HEK293 (cell line): ENCODE measurements at regions not wholly inside any gene's neighbourhood (a gene's known extent, or its start where the extent isn't known, plus 50 kb on each side); places are given as distances from the start of the nearest gene placed in this dataset.

ENCODE experiments used
- CTCF ChIA-PET: fragments of 350-600 bp; formaldehyde crosslinking; extraction: SDS; loops from one replicate; lab custom pipeline; 2021; ENCODE audit warnings: antibody characterized with exemption; lab: Yijun Ruan, JAX
- POLR2A ChIA-PET: fragments of 300-600 bp; formaldehyde crosslinking; extraction: SDS; loops from one replicate; lab custom pipeline; 2020; ENCODE audit warnings: antibody characterized with exemption, inconsistent platforms; lab: Yijun Ruan, JAX
- H3K27ac ChIP-seq: fragments of 200-500 bp; sonication (Bioruptor generic); 2 replicates; pipeline ENCODE4 v1.5.1; 2014; ENCODE audit warnings: low read depth, low read length, control low read depth, inconsistent platforms; ENCODE audit errors: extremely low read depth
- H3K36me3 ChIP-seq, 2 experiments: fragments of 200-500 bp in 1 of 2; sonication (Bioruptor generic) in 1 of 2; 1 replicate in 1 of 2; 2 replicates in 1 of 2; pipeline ENCODE4 v1.5.1; 2014 to 2017; ENCODE audit warnings: inconsistent platforms in 2 of 2, low read length in 2 of 2; ENCODE audit not compliant: control insufficient read depth in 2 of 2, insufficient read depth in 1 of 2
- H3K4me1 ChIP-seq: fragments of 200-500 bp; sonication (Bioruptor generic); 2 replicates; pipeline ENCODE4 v1.5.1; 2014; ENCODE audit warnings: mild to moderate bottlenecking, low read length, inconsistent platforms; ENCODE audit not compliant: control insufficient read depth, insufficient read depth
- H3K4me3 ChIP-seq: 2 replicates; pipeline ENCODE4 v1.5.1; 2011; ENCODE audit warnings: low read depth, mild to moderate bottlenecking, control low read depth, low read length, moderate library complexity
- H3K9me3 ChIP-seq: fragments of 200-500 bp; sonication (Bioruptor generic); 2 replicates; pipeline ENCODE4 v1.5.1; 2014; ENCODE audit warnings: low read depth, low read length, inconsistent platforms; ENCODE audit not compliant: control insufficient read depth, insufficient read depth
- ELK4 ChIP-seq: IDR thresholded peaks from 2 replicates; pipeline ENCODE4 v1.6.1; 2011; ENCODE audit warnings: mild to moderate bottlenecking, low read depth, low read length, borderline replicate concordance
- GLIS2 ChIP-seq: fragments of 450-650 bp; formaldehyde crosslinking; IDR thresholded peaks from 2 replicates; pipeline ENCODE4 v1.5.1; 2016; ENCODE audit warnings: missing biosample characterization, missing genetic modification characterization
- TCF7L2 ChIP-seq: IDR thresholded peaks from 2 replicates; pipeline ENCODE4 v1.6.1; 2011; ENCODE audit warnings: low read depth, mild to moderate bottlenecking, inconsistent platforms, low read length, moderate library complexity, borderline replicate concordance
- YY2 ChIP-seq: fragments of 450-650 bp; formaldehyde crosslinking; IDR thresholded peaks from 2 replicates; pipeline ENCODE4 v1.5.1; 2016; ENCODE audit warnings: missing biosample characterization, missing genetic modification characterization
- ZBTB17 ChIP-seq: fragments of 450-650 bp; formaldehyde crosslinking; IDR thresholded peaks from 2 replicates; pipeline ENCODE4 v1.5.1; 2016; ENCODE audit warnings: missing biosample characterization, missing genetic modification characterization
- ZBTB26 ChIP-seq: fragments of 450-650 bp; formaldehyde crosslinking; optimal IDR thresholded peaks from 2 replicates; pipeline ENCODE3; 2016; ENCODE audit warnings: missing biosample characterization, mild to moderate bottlenecking, missing genetic modification characterization
- ZFHX2 ChIP-seq: fragments of 450-650 bp; formaldehyde crosslinking; conservative IDR thresholded peaks from 2 replicates; pipeline ENCODE4 v1.5.1; 2016; ENCODE audit warnings: missing biosample characterization, missing genetic modification characterization
- ZNF155 ChIP-seq: fragments of 450-650 bp; formaldehyde crosslinking; IDR thresholded peaks from 2 replicates; pipeline ENCODE4 v1.5.1; 2016; ENCODE audit warnings: missing biosample characterization, missing genetic modification characterization
- ZNF223 ChIP-seq: fragments of 450-650 bp; formaldehyde crosslinking; IDR thresholded peaks from 2 replicates; pipeline ENCODE4 v1.5.1; 2016; ENCODE audit warnings: missing biosample characterization, missing genetic modification characterization
- ZNF473 ChIP-seq: fragments of 450-650 bp; formaldehyde crosslinking; IDR thresholded peaks from 2 replicates; pipeline ENCODE4 v1.5.1; 2017; ENCODE audit warnings: missing biosample characterization, missing genetic modification characterization
- ZNF518A ChIP-seq: fragments of 450-650 bp; formaldehyde crosslinking; conservative IDR thresholded peaks from 2 replicates; pipeline ENCODE4 v1.5.1; 2016; ENCODE audit warnings: low read depth, missing biosample characterization, missing genetic modification characterization
- ZNF521 ChIP-seq: fragments of 450-650 bp; formaldehyde crosslinking; IDR thresholded peaks from 2 replicates; pipeline ENCODE4 v1.5.1; 2017; ENCODE audit warnings: missing biosample characterization, mild to moderate bottlenecking, missing genetic modification characterization
- ZNF529 ChIP-seq: fragments of 450-650 bp; formaldehyde crosslinking; IDR thresholded peaks from 2 replicates; pipeline ENCODE4 v1.5.1; 2017; ENCODE audit warnings: missing genetic modification characterization, missing biosample characterization; ENCODE audit not compliant: insufficient replicate concordance
- ZNF548 ChIP-seq: fragments of 450-650 bp; formaldehyde crosslinking; IDR thresholded peaks from 2 replicates; pipeline ENCODE4 v1.5.1; 2016; ENCODE audit warnings: missing biosample characterization, missing genetic modification characterization
- ZNF555 ChIP-seq: fragments of 450-650 bp; formaldehyde crosslinking; conservative IDR thresholded peaks from 2 replicates; pipeline ENCODE4 v1.5.1; 2017; ENCODE audit warnings: missing biosample characterization, mild to moderate bottlenecking, missing genetic modification characterization, inconsistent platforms
- ZNF560 ChIP-seq: fragments of 450-650 bp; formaldehyde crosslinking; IDR thresholded peaks from 2 replicates; pipeline ENCODE4 v1.5.1; 2017; ENCODE audit warnings: missing biosample characterization, missing genetic modification characterization, borderline replicate concordance
- ZNF561 ChIP-seq: fragments of 450-650 bp; IDR thresholded peaks from 2 replicates; pipeline ENCODE4 v1.5.1; 2018; ENCODE audit warnings: missing biosample characterization, missing genetic modification characterization, borderline replicate concordance
- ZNF610 ChIP-seq: fragments of 450-650 bp; formaldehyde crosslinking; IDR thresholded peaks from 2 replicates; pipeline ENCODE4 v1.5.1; 2016; ENCODE audit warnings: missing biosample characterization, missing genetic modification characterization, borderline replicate concordance
- ZSCAN23 ChIP-seq: fragments of 450-650 bp; formaldehyde crosslinking; IDR thresholded peaks from 2 replicates; pipeline ENCODE4 v1.5.1; 2016; ENCODE audit warnings: missing biosample characterization, missing genetic modification characterization

GRCh38 chr12:65754290-65754689 is 70.0 kb upstream of the HMGA2 start:
- ChIA-PET CTCF (interaction anchor here (0.5 to 1.2 kb wide), 4 partner anchors 10 to 415 kb away, joined by 3 read pairs; no protein-coding TSS in a partner anchor), POLR2A (interaction anchor here (0.9 kb wide), 1 partner anchor 13 kb away, joined by 4 read pairs; no protein-coding TSS in a partner anchor)
- no peaks in the 10 kb centered on the region for H3K9me3 ChIP-seq

GRCh38 chr12:65754744-65755595 is 69.3 kb upstream of the HMGA2 start:
- no peak for TF ChIP-seq ZNF555 (tag by site-specific recombination)
- TF ChIP-seq ZNF529 (tag by site-specific recombination), result no peak
- no peak for TF ChIP-seq YY2 (tag by site-specific recombination)
- no peak for TF ChIP-seq ZSCAN23 (tag by site-specific recombination)
- TF ChIP-seq GLIS2 (tag by site-specific recombination), result no peak
- TF ChIP-seq ZNF521 (tag by site-specific recombination), result no peak
- TF ChIP-seq ZFHX2 (tag by site-specific recombination), result no peak
- no peak for TF ChIP-seq ZNF561 (tag by site-specific recombination)
- no peak for TF ChIP-seq ZBTB26 (tag by site-specific recombination)
- TF ChIP-seq ZNF518A (tag by site-specific recombination), result no peak
- no peak for TF ChIP-seq ZNF155 (tag by site-specific recombination)
- TF ChIP-seq TCF7L2, result no peak
- TF ChIP-seq ZNF560 (tag by site-specific recombination), result no peak
- TF ChIP-seq ZNF223, result no peak
- TF ChIP-seq, all 188 proteins: peak for 0
- H3K4me3 ChIP-seq, result no peak overlapping the region
- H3K27ac ChIP-seq, result no peak overlapping the region
- H3K36me3 ChIP-seq, result no peaks in the 10 kb centered on the region
- no peaks in the 10 kb centered on the region for H3K4me1 ChIP-seq
- ChIA-PET CTCF (interaction anchor here (0.5 to 1.2 kb wide), 5 partner anchors 11 to 414 kb away, joined by 3 to 7 read pairs (median 3); no protein-coding TSS in a partner anchor), POLR2A (interaction anchor here (0.7 to 0.9 kb wide), 2 partner anchors 14 to 73 kb away, joined by 3 to 4 read pairs; no protein-coding TSS in a partner anchor)
- H3K9me3 ChIP-seq, result no peaks in the 10 kb centered on the region

More at GRCh38 chr12:65754290-65754689, 70.0 kb upstream of the HMGA2 start:
- TF ChIP-seq ELK4, result no peak
- no peak for TF ChIP-seq ZBTB17 (tag by site-specific recombination)
- TF ChIP-seq ZNF473, result no peak
- no peak for TF ChIP-seq ZNF548 (tag by site-specific recombination)
- no peak for TF ChIP-seq ZNF521 (tag by site-specific recombination)
- TF ChIP-seq ZNF610 (tag by site-specific recombination), result no peak
- TF ChIP-seq ZNF155 (tag by site-specific recombination), result no peak
- TF ChIP-seq, all 188 proteins: peak for 0
- H3K27ac ChIP-seq, result no peak overlapping the region
- H3K4me3 ChIP-seq, result no peak overlapping the region
- no peaks in the 10 kb centered on the region for H3K36me3 ChIP-seq
- H3K4me1 ChIP-seq, result no peaks in the 10 kb centered on the region
